HG03460 (cell line): ENCODE measurements at regions not wholly inside any gene's neighbourhood (a gene's known extent, or its start where the extent isn't known, plus 50 kb on each side); places are given as distances from the start of the nearest gene placed in this dataset.
"Not testable (repeated sequence)": the region's sequence is repeated elsewhere in the genome, so short reads cannot be mapped to it uniquely, and the experiment has no call there.

Experiments used
- ATAC-seq: cut with Tn5 transposase; IDR thresholded peaks from one replicate; pipeline ENCODE4 v1.9.1; 2021; ENCODE audit not compliant: unreplicated experiment

GRCh38 chrX:39264023-39264422 lies 462.8 kb downstream of the MID1IP1 start:
- ATAC-seq = no peak

- ATAC-seq = no peak
These were observed 465.9 kb downstream of the MID1IP1 start for GRCh38 chrX:39267176-39267575.

DNA sequence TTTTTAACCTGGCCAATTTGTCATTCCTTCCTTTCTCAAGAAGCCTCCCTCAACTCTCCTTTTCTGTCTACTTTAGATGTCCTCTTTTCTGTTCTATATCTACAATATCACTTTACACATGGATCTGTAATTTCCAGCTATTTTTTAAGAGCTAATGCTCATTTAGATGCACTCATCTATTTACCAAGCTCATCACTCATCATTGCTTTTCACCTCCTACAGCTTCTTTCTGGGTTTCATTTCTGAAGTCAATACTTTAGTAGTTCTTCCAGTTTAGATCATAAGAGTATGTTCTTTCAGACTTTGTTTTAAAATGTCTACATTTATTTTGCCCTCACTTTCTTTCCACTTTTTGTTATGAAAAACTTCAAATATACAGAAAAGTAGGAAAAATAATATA lies 466.9 kb downstream of the MID1IP1 start:
- ATAC-seq = no peak

- no peak for ATAC-seq
These were observed 474.3 kb downstream of the MID1IP1 start for GRCh38 chrX:39275500-39276068.

DNA sequence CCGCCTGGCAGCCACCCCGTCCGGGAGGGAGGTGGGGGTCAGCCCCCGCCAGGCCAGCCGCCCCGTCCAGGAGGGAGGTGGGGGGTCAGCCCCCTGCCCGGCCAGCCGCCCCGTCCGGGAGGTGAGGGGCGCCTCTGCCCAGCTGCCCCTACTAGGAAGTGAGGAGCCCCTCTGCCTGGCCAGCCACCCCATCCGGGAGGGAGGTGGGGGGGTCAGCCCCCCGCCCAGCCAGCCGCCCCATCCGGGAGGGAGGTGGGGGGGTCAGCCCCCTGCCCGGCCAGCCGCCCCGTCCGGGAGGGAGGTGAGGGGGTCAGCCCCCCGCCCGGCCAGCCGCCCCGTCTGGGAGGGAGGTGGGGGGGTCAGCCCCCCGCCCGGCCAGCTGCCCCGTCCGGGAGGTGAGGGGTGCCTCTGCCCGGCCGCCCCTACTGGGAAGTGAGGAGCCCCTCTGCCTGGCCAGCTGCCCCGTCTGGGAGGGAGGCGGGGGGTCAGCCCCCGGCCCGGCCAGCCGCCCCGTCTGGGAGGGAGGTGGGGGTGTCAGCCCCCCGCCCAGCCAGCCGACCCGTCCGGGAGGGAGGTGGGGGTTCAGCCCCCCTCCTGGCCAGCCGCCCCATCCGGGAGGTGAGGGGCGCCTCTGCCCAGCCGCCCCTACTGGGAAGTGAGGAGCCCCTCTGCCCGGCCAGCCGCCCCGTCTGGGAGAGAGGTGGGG lies 476.6 kb downstream of the MID1IP1 start:
- ATAC-seq = not testable (repeated sequence)

DNA sequence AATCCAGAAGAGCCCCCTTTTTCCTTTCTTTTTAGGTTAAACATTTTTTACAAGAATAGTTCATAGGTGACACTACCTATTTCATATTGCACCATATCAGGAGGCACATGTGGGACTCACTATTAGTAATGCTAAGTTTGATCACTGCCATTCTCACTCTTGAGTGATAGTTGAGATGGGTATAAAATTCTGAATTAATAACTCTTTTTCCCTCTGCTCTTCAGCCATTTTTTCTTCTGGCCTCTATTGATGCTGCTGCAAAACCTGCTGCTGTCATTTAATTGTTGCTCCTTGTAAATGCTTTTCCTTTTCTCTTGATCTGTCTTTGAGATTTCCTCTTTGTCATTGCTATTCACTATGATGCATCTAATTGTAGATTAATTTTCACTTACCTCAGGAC lies 482.0 kb downstream of the MID1IP1 start:
- ATAC-seq = no peak

- no peak for ATAC-seq
These were observed 487.3 kb downstream of the MID1IP1 start for GRCh38 chrX:39288592-39288991.

DNA sequence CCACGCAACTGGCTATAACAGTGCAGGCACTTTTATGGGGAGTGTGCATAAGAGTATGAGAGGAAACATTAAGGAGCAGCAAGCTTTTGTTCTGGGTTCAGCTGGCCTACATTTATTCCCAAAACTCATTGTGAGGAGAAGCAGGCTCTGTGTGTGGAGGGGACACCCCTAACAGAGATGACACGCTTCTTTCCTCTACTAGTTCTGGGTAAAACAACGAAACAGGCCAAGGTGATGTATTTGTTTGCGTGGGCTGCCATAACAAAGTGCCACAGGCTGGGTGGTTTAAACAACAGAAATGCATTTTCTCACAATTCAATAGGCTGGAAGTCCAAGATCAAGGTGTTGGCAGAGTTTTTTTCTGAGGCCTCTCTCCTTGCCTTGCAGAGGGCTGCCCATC lies 488.6 kb downstream of the MID1IP1 start:
- no peak for ATAC-seq

GRCh38 chrX:39293203-39293602 lies 491.9 kb downstream of the MID1IP1 start:
- ATAC-seq = no peak

- no peak for ATAC-seq
These were observed 495.2 kb downstream of the MID1IP1 start for GRCh38 chrX:39296472-39296871.

DNA sequence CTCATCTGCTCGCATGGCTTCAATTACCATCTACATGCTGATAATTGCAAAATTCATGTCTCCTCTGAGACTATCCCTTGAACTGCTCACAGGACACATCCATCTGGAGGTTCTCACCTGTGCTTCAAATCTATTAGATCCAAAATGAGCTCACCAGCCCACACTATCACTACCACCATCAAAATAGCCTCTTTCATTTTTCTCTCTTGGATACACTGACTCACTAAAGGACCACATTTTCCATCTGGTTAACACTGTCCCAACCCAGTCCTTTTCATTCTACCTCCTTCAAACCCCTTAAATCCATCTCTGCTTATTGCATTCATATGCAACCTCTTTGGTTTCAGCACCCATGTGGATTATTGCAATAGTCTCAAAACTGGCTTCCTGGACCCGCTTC lies 497.6 kb downstream of the MID1IP1 start:
- ATAC-seq = no peak

GRCh38 chrX:39299615-39300014 lies 498.4 kb downstream of the MID1IP1 start:
- no peak for ATAC-seq

DNA sequence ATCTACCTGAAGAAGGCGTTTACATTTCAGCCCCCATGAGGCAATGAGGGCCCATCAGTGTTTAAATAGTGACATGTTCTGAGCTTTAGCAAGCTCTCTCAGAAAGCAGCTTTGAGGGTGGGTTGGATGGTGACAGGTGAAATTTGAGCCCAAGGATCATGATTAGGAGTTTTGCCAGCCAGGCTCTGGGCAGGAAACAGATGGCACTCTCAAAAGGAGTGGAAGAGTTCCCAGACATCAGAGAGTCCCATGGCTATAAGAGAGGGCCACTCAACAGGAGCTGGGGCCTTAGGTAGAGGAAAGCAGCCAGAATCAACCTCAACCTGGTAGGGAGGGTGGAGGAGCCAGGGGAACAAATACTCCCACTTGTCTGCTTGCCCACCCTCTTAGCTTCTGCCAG lies 499.8 kb downstream of the MID1IP1 start:
- no peak for ATAC-seq

DNA sequence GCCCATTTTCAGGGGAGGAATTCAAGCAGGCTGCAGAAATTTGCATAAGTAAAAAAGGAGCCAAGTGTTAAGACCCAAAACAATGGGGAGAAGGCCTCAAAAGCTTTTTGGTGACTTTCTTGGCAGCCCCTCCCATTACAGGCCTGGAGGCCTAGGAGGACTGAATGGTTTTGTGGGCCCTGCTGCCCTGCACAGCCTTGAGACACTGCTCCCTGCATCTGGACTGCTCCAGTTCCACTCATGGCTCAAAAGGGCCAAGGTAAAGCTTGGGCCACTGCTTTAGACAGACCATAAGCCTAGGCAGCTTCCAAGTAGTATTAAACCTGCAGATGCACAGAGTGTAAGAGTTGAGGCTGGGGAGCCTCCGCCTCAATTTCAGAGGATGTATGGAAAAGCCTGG lies 501.6 kb downstream of the MID1IP1 start:
- ATAC-seq = no peak

DNA sequence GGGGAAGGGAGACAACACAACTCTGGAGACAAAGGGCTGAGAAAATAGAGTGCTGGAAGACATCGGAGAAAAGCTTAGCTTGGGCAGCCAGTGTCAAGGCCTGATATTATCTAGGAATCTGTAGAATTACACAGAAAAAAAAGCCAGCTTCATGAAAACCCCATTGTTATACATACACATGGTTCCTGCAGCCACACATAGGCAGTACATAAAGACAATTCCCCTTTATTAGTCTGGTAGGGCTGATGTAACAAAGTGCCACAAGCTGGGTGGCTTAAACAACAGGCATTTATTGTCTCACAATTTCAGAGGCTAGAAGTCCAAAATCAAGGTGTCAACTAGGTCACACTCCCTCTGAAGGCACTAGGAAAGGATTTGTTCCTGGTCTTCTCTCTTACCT lies 503.5 kb downstream of the MID1IP1 start:
- no peak for ATAC-seq

GRCh38 chrX:39307488-39307887 lies 506.2 kb downstream of the MID1IP1 start:
- no peak for ATAC-seq

GRCh38 chrX:39308126-39308525 lies 506.9 kb downstream of the MID1IP1 start:
- no peak for ATAC-seq

DNA sequence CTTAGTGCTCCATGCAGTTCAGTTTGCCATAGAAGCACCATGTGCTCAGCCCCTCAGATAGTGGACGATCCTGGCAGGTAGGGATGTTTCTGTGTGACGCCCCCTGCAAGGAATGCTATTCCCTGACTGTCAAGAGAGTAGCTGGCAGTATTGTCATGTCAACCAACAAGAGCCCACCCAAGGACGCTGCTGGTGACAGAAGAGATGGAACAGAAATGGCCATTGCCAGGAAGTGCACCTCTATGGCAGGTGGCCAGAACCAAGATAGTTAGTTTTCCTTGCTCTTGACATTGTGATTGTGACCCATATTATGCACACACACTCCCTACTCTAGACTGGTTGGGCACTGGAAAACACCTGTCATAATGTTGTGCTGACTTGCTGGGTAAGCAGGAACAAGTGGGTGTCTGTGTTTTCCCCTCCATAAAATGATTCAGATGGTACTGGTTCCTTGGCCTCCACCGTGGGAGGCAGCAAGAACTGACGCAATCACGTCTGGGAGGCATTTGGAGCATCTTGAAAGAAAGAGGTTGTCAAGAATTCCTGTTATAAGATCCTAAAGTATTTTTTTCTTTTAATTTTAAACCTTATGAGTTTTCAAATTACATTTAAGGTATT lies 507.9 kb downstream of the MID1IP1 start:
- ATAC-seq = no peak

DNA sequence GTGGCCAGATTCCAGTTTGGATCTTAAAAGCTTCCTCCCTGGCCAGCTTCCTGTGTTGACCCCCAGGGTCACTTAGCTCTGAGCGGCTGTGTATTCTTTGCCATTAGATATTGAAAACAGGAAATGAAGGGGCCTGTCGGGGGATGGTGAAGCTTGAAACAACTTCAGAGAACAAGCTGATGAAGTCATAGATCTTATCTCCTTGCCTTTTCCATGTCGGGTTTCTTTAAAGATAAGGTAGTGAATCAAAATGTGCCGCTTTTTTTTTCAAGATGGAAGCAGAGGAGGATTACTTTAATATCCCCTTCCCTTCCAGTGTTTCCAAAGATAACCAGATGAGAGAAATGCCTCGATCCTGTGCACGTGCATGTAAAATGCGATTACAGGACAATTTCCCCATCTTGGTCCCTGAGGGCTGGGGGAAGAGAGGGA lies 508.5 kb downstream of the MID1IP1 start:
- ATAC-seq = no peak

- no peak for ATAC-seq
These were observed 509.6 kb downstream of the MID1IP1 start for GRCh38 chrX:39310891-39311290.

DNA sequence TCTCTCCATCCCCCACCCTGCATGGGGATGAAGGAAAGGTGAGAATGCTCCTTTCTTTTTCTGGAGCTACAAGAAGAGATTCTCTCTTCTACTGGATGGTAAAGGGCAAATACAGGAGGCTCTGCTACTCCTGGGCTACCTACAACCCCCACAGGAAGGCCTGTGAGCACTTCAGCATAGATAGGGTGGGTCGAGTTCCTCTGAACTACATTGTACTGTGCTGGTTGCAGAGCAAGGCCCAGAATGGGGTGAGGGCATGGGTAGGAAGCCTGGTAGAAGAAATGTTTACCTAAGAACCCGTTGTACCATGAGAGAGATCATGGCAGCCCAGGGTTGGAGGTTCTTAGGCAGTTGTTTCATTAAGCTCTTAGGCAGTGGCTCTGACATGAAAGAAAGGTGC lies 510.4 kb downstream of the MID1IP1 start:
- ATAC-seq = no peak

DNA sequence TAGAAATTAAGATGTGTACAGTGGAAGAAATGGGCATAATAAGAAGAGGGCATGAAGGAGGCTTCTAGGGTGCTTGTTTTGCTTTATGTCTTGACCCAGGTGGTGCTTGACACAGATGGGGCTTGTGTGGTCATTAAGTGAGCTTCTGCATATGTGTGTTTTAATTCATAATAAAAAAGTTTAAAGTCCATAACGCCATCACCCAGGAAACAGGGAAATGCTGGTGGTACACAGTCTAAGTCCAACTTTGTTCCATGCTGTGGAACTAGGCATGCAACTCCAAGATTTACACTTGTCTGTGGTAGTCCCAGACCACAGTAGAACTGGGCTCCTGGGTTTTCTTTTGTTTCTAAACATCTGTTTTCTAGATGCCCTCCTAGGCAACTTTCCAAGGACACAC lies 511.9 kb downstream of the MID1IP1 start:
- ATAC-seq = no peak
